HG03159 (cell line): ENCODE measurements at regions not wholly inside any gene's neighbourhood (a gene's known extent, or its start where the extent isn't known, plus 50 kb on each side); places are given as distances from the start of the nearest gene placed in this dataset.
"Not testable (repeated sequence)": the region's sequence is repeated elsewhere in the genome, so short reads cannot be mapped to it uniquely, and the experiment has no call there.

ENCODE experiments used
- ATAC-seq: cut with Tn5 transposase; IDR thresholded peaks from one replicate; pipeline ENCODE4 v1.9.1; 2021; ENCODE audit warnings: mild to moderate bottlenecking, moderate library complexity; ENCODE audit not compliant: unreplicated experiment

DNA sequence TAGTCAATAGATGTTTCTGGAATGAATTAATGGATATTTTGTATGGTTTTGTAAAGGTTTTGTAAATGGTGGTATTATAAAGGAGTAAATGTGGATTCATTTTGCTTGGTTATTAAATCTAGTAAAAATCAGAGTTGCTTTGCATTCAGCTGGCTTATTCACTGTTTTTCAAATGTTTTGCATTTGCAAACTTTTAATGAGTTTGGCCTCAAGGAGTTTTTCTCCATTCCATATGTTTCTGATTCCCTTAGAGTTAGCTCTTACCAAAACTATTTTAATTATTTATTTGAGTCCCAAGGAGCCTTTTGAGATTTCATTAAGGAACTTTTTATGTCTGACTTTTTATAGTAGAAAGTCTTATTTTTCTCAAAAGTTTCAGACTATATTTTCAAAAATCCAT is 992.2 kb downstream of the DIPK2A start:
- ATAC-seq = no peak

DNA sequence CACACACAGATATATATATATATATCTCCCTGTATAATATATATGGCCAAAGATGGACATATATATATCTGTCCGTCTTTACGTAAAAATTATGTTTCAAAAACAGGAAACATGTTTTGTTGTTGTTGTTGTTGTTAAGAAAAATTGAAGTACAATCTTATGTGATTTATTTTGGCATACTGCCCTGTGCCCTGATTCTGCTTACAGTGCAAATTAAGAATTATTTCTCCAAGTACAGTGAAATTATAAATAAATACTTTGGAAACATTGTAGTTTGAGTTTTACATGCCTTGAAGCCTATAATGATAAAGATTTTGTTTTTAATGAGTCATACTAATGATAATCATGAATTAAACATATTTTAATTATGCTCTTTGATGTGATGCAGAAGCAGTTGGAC is 994.9 kb downstream of the DIPK2A start:
- no peak for ATAC-seq

GRCh38 chr3:144968750-144969350 is 997.2 kb downstream of the DIPK2A start:
- no peak for ATAC-seq

DNA sequence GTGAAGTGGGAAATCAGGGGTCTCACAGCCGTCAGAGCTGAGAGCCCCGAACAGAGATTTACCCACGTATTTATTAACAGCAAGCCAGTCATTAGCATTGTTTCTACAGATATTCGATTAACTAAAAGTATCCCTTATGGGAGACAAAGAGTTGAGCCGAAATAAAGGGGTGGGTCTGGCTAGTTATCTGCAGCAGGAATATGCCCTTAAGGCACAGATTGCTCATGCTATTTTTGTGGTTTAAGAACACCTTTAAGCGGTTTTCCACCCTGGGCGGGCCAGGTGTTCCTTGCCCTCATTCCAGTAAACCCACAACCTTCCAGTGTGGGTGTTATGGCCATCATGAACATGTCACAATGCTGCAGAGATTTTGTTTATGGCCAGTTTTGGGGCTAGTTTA is 1012.9 kb downstream of the DIPK2A start:
- ATAC-seq = not testable (repeated sequence)

- ATAC-seq = no peak
Observed at GRCh38 chr3:144989807-144990206, 1018.2 kb downstream of the DIPK2A start.

DNA sequence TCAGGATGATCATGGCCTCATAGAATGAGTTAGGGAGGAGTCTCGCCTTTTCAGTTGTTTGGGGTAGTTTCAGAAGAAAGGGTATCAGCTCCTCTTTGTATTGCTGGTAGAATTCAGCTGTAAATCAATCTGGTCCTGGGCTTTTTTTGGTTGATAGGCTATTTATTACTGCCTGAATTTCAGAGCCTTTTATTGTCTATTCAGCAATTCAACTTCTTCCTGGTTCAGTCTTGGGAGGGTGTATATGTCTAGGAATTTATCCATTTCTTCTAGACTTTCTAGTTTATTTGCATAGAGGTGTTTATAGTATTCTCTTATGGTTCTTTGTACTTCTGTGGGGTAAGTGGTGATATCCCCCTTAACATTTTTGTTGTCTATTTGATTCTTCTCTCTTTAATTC is 1024.2 kb downstream of the DIPK2A start:
- no peak for ATAC-seq

DNA sequence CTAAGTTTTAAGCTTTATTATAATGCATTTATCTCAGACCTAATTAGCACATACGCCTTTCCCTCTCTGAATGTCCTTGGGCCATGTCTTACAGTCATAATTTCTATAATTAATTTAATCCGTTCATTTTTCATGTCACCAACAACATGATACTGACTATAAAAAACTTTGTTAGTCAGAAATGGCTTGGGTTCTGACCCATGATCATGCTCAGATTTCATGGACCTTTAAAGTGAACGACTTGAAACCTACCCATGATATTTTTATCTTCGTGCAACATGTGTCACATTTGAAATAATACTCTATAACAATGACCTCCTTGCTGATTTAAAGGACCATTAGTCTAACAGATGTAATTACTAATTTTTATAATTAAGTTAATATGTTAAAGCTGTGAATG is 1033.8 kb downstream of the DIPK2A start:
- no peak for ATAC-seq

- ATAC-seq = no peak
Observed at GRCh38 chr3:145006271-145006670, 1034.6 kb downstream of the DIPK2A start.

- ATAC-seq = no peak
Observed at GRCh38 chr3:145013931-145014330, 1042.3 kb downstream of the DIPK2A start.

GRCh38 chr3:145015253-145015652 is 1043.6 kb downstream of the DIPK2A start:
- no peak for ATAC-seq

DNA sequence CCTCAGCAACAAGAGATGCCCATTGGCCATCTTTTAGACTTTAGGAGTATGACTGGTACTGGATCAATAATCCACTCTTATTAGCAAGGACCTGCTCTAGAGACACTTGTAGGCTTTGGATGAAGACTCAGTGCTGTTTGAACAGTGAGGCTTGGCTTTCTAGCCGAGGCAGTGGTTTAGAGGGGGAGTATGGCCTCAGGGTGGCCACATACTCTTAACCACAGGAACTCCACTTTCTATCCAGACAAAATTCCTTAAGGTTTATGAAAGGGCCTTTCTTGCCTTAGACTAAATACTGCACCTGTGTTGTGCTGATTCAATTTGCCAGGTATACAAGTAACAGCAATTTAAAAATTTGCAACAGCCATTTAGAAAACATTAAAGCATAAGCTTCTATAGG is 1046.3 kb downstream of the DIPK2A start:
- no peak for ATAC-seq

DNA sequence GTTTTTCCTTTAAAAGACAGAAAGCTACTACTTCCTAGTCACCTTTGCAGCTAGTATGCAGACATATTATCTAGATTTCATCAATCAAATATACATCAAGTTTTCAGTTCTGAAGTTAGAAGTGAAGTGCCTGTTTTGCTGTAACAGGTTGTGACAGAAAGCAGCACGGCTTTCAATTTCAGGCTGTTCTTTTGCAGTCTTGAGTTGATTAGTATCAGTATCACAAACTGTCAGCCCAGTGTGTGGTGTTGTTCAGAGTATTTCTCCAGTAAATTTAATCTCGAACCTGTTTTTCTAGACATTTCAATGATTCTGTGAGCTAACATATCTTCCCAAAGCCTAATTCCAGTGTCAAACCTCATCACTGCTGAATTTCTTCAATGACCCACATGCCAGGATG is 1050.8 kb downstream of the DIPK2A start:
- no peak for ATAC-seq

GRCh38 chr3:145024700-145025099 is 1053.1 kb downstream of the DIPK2A start:
- ATAC-seq = no peak

DNA sequence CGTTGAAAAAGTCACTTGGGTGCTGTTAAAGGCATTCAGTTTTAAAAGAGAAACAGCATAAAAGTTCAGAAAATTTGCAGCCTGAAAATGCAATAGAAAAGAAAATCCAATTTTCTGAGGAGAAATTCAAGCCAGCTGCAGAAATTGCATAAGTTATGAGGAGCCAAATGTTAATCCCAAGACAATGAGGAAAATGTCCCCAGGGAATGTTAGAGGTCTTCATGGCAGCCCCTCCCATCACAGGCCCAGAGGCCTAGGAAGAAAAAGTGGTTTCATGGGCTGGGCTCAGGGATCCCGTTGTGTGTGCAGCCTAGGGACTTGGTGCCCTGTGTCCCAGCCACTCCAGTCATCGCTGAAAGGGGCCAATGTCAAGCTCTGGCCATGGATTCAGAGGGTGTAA is 1055.6 kb downstream of the DIPK2A start:
- ATAC-seq = not testable (repeated sequence)

DNA sequence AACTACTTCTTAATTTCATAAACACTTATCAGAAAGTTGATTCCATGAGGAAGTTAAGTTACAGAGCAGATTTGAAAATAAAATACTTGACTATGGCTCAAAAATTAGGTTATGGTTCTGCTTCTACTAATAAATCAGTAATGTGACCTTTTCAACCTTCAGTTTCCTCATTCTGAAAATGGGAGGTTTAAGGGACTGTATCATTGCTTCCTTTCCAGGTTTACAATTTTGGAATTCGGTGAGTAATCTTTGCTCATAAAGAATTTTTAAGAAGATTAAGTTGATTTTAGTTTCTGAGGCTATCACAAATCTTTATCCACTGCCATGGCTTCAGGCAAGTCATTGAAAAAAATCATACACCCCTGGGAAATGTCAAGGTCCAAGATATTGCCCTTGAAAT is 1061.2 kb downstream of the DIPK2A start:
- no peak for ATAC-seq

GRCh38 chr3:145035682-145036081 is 1064.1 kb downstream of the DIPK2A start:
- no peak for ATAC-seq

GRCh38 chr3:145054055-145054454 is 1082.4 kb downstream of the DIPK2A start:
- ATAC-seq = not testable (repeated sequence)

GRCh38 chr3:145055375-145056076 is 1083.9 kb downstream of the DIPK2A start:
- ATAC-seq = peak; percentile 66

DNA sequence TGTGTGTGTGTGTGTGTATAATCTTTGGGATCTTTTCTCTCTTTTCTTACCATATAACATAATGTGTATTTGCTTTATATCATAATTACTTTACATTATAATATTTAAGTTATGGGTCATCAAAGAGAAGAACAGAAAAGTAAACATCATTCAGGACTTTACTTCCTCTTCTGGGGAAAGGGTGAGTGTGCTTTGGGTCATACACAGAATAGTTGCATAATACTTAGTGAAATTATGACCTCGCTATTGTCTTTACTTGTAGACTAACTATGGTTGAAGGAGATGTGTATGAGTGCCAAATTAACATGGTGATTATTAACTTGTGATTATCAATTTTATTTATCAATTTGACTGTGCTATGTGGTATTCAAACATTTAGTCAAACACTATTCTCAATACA is 1086.9 kb downstream of the DIPK2A start:
- no peak for ATAC-seq

GRCh38 chr3:145063616-145064015 is 1092.0 kb downstream of the DIPK2A start:
- ATAC-seq = no peak

GRCh38 chr3:145070795-145071194 is 1090.2 kb downstream of the PLOD2 start:
- ATAC-seq = no peak

- ATAC-seq = no peak
Observed at GRCh38 chr3:145079436-145079835, 1081.5 kb downstream of the PLOD2 start.

DNA sequence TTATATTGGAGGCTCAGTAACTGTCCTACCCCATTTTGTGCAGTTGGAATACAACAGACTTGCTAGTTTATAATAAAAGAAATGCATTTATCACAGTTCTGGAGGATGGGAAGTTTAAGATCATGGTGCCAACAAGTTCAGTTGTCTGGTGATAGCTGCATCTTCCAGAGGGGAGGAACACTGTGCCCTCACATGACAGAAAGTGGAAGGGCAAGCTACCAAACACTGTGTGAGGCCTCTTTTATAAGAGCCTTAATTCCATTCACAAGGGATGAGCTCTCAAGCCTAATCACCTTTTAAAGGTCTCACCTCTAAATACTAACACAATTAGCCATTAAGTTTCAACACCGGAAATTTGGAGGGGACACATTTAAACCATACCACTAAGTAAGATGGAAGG is 1073.9 kb downstream of the PLOD2 start:
- no peak for ATAC-seq
